Esophagus squamous epithelium (tissue), 5 donors: ENCODE measurements at regions not wholly inside any gene's neighbourhood (a gene's known extent, or its start where the extent isn't known, plus 50 kb on each side); places are given as distances from the start of the nearest gene placed in this dataset.

ENCODE experiments used
- DNase-seq: peaks from one replicate; lab custom pipeline; 2025; lab: John Stamatoyannopoulos, UW
- H3K27ac ChIP-seq, 4 donors: fragments of 200-600 bp; sonication (generic); one replicate each; pipeline ENCODE4 v1.5.1; 2016 to 2019; ENCODE audit warnings: mild to moderate bottlenecking in 1 of 4
- H3K27me3 ChIP-seq, 4 donors: fragments of 200-600 bp; sonication (generic); 1 replicate in 3 of 4; 2 replicates in 1 of 4; pipeline versions ENCODE4 v1.5.1 to v1.6.0; 2017 to 2021; ENCODE audit warnings: antibody characterized with exemption in 1 of 4
- H3K36me3 ChIP-seq, 3 donors: fragments of 200-600 bp; sonication (generic); one replicate each; pipeline ENCODE4 v1.5.1; 2016 to 2019
- H3K4me1 ChIP-seq, 3 donors: fragments of 200-600 bp; sonication (generic); one replicate each; pipeline ENCODE4 v1.5.1; 2017 to 2019
- H3K4me3 ChIP-seq, 4 donors: fragments of 200-600 bp; sonication (generic); 1 replicate in 3 of 4; 2 replicates in 1 of 4; pipeline ENCODE4 v1.5.1; 2016 to 2019; ENCODE audit warnings: mild to moderate bottlenecking in 2 of 4, moderate library complexity in 1 of 4
- H3K9me3 ChIP-seq, 3 donors: fragments of 200-600 bp; sonication (generic); one replicate each; pipeline ENCODE4 v1.5.1; 2016 to 2019
- POLR2A ChIP-seq, 4 donors: fragments of 450-650 bp; IDR thresholded peaks; one replicate each; pipeline ENCODE4 v1.6.1; 2017; ENCODE audit warnings: antibody characterized with exemption in 4 of 4, mild to moderate bottlenecking in 4 of 4, moderate library complexity in 3 of 4
- WGBS, 2 donors: methylation state at CpG; one replicate each; pipeline ENCODE4 v1.1.5; 2018; 5-methylcytosine and 5-hydroxymethylcytosine counted together
- intact Hi-C: fragments of 100-400 bp; cut with DNase I; formaldehyde crosslinking; loops from one replicate; pipeline ENCODE4 v1.15.0; 2022
- TF ChIP-seq, protein P1 (sequence below), 6 experiments: fragments of 450-650 bp in 4 of 6; fragments of 200-600 bp in 2 of 6; sonication (generic) in 2 of 6; IDR thresholded peaks; one replicate each; pipeline ENCODE4 v1.5.1; 2016 to 2019; ENCODE audit warnings: antibody characterized with exemption in 6 of 6, mild to moderate bottlenecking in 4 of 6, moderate library complexity in 4 of 6
- donor health status: DM: yes; HTN: yes; CAD: no.

DNA sequence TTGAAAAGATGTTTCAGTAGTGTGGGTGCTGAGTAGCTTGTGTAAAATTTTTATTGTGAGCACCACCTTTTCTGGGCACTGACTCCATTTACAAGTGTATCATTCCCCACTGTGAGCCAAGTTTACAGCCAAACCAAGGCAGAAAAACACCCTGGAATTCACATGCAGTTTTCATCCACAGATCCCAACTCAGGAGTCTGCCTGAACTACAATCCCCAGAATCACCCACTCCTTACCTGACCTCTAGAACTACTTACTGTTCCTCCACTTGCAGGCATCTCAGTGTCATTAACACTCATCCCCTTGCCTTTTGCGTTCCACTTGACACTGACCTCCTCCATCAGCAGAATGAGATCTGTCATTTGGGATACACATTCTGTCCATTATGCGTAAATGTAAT, 2042.6 kb upstream of the CDH6 start:
- H3K36me3 ChIP-seq, result no peaks in the 10 kb centered on the region
- no peak overlapping the region for H3K27ac ChIP-seq
- H3K4me3 ChIP-seq, result no peak overlapping the region
- no peaks in the 10 kb centered on the region for H3K27me3 ChIP-seq
- intact Hi-C loops, result no loop called here
- no peak for DNase-seq
- 55 to 70% methylated on average over 2 of the region's 2 CpGs for WGBS, 2 donors
- H3K9me3 ChIP-seq, result no peaks in the 10 kb centered on the region
- TF ChIP-seq, protein P1, sequence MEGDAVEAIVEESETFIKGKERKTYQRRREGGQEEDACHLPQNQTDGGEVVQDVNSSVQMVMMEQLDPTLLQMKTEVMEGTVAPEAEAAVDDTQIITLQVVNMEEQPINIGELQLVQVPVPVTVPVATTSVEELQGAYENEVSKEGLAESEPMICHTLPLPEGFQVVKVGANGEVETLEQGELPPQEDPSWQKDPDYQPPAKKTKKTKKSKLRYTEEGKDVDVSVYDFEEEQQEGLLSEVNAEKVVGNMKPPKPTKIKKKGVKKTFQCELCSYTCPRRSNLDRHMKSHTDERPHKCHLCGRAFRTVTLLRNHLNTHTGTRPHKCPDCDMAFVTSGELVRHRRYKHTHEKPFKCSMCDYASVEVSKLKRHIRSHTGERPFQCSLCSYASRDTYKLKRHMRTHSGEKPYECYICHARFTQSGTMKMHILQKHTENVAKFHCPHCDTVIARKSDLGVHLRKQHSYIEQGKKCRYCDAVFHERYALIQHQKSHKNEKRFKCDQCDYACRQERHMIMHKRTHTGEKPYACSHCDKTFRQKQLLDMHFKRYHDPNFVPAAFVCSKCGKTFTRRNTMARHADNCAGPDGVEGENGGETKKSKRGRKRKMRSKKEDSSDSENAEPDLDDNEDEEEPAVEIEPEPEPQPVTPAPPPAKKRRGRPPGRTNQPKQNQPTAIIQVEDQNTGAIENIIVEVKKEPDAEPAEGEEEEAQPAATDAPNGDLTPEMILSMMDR (IDR thresholded peaks at IDR 0.05), result no peak
- no peak for TF ChIP-seq POLR2A (IDR thresholded peaks at IDR 0.05)
- H3K4me1 ChIP-seq, result no peaks in the 10 kb centered on the region

- Histone ChIP-seq H3K27ac (no peak overlapping the region), H3K27me3 (no peaks in the 10 kb centered on the region), H3K4me1 (no peaks in the 10 kb centered on the region), H3K9me3 (peaks cover 0 to 2% (median 0%) of the 10 kb centered on the region in 3 donors), H3K4me3 (no peak overlapping the region), H3K36me3 (no peaks in the 10 kb centered on the region)
- intact Hi-C loops, result no loop called here
- DNase-seq, result no peak
- 34 to 40% methylated on average over 2 of the region's 2 CpGs for WGBS, 2 donors
- TF ChIP-seq, protein P1 (IDR thresholded peaks at IDR 0.05), result no peak
- no peak for TF ChIP-seq POLR2A (IDR thresholded peaks at IDR 0.05)
These were observed 2044.9 kb upstream of the CDH6 start for GRCh38 chr5:29148581-29148980.

GRCh38 chr5:29148073-29148472, 2045.4 kb upstream of the CDH6 start:
- intact Hi-C loops, result no loop called here
- Histone ChIP-seq H3K27me3 (no peaks in the 10 kb centered on the region), H3K9me3 (peaks cover 0 to 5% (median 0%) of the 10 kb centered on the region in 3 donors), H3K4me1 (no peaks in the 10 kb centered on the region), H3K4me3 (no peak overlapping the region), H3K36me3 (no peaks in the 10 kb centered on the region), H3K27ac (no peak overlapping the region)
- WGBS, 2 donors, result 59 to 74% methylated on average over 3 of the region's 3 CpGs
- no peak for TF ChIP-seq POLR2A (IDR thresholded peaks at IDR 0.05)
- TF ChIP-seq, protein P1 (IDR thresholded peaks at IDR 0.05), result no peak
- DNase-seq, result no peak

GRCh38 chr5:29143266-29143665, 2050.2 kb upstream of the CDH6 start:
- 38 to 71% methylated on average over 1 of the region's 1 CpG for WGBS, 2 donors
- TF ChIP-seq POLR2A (IDR thresholded peaks at IDR 0.05), result no peak
- TF ChIP-seq, protein P1 (IDR thresholded peaks at IDR 0.05), result no peak
- peaks cover 0 to 5% (median 0%) of the 10 kb centered on the region in 3 donors for H3K9me3 ChIP-seq

GRCh38 chr5:29134418-29134817, 2059.1 kb upstream of the CDH6 start:
- intact Hi-C loops, result no loop called here
- 60 to 65% methylated on average over 2 of the region's 2 CpGs for WGBS, 2 donors

More at GRCh38 chr5:29143266-29143665, 2050.2 kb upstream of the CDH6 start:
- H3K27me3 ChIP-seq, result no peaks in the 10 kb centered on the region
- intact Hi-C loops, result no loop called here
- H3K27ac ChIP-seq, result no peak overlapping the region
- no peak overlapping the region for H3K4me3 ChIP-seq
- DNase-seq, result no peak
- no peaks in the 10 kb centered on the region for H3K4me1 ChIP-seq
- H3K36me3 ChIP-seq, result no peaks in the 10 kb centered on the region

More at GRCh38 chr5:29134418-29134817, 2059.1 kb upstream of the CDH6 start:
- Histone ChIP-seq H3K4me1 (no peaks in the 10 kb centered on the region), H3K27me3 (no peaks in the 10 kb centered on the region), H3K36me3 (no peaks in the 10 kb centered on the region), H3K4me3 (no peak overlapping the region), H3K9me3 (peaks cover 0 to 6% (median 0%) of the 10 kb centered on the region in 3 donors), H3K27ac (no peak overlapping the region)
- no peak for TF ChIP-seq POLR2A (IDR thresholded peaks at IDR 0.05)
- TF ChIP-seq, protein P1 (IDR thresholded peaks at IDR 0.05), result no peak
- DNase-seq, result no peak
